Type B pancreatic cell (in vitro differentiated cells): ENCODE measurements at regions not wholly inside any gene's neighbourhood (a gene's known extent, or its start where the extent isn't known, plus 50 kb on each side); places are given as distances from the start of the nearest gene placed in this dataset.
"Not testable (repeated sequence)": the region's sequence is repeated elsewhere in the genome, so short reads cannot be mapped to it uniquely, and the experiment has no call there.

Experiments used
- DNase-seq: peaks from one replicate; pipeline ENCODE4 v3.0.0; 2021; ENCODE audit warnings: mixed read lengths; ENCODE audit not compliant: unreplicated experiment; ENCODE audit errors: extremely low spot score
- H3K27ac Mint-ChIP-seq: 2 replicates; pipeline ENCODE4 v1.8.0; 2021; ENCODE audit warnings: mild to moderate bottlenecking, mixed read lengths
- H3K27me3 Mint-ChIP-seq: 2 replicates; pipeline ENCODE4 v1.8.0; 2021; ENCODE audit warnings: mixed read lengths
- H3K36me3 Mint-ChIP-seq: 2 replicates; pipeline ENCODE4 v1.8.0; 2021; ENCODE audit warnings: mixed read lengths
- H3K4me1 Mint-ChIP-seq: one replicate; pipeline ENCODE4 v1.8.0; 2021; ENCODE audit warnings: mixed read lengths; ENCODE audit not compliant: unreplicated experiment
- H3K4me3 Mint-ChIP-seq: 2 replicates; pipeline ENCODE4 v1.8.0; 2021; ENCODE audit warnings: mild to moderate bottlenecking, mixed read lengths
- H3K9me3 Mint-ChIP-seq: 2 replicates; pipeline ENCODE4 v1.8.0; 2021; ENCODE audit warnings: mixed read lengths
- CTCF ChIP-seq: fragments of 200-600 bp; sonication (generic); conservative IDR thresholded peaks from 2 replicates; pipeline ENCODE4 v1.5.0; 2021; ENCODE audit warnings: antibody characterized with exemption, mild to moderate bottlenecking

GRCh38 chr14:43285575-43285974, 1221.5 kb downstream of the FSCB start:
- Mint-ChIP-seq H3K27ac (no peak overlapping the region), H3K27me3 (no peaks in the 10 kb centered on the region), H3K4me3 (no peak overlapping the region), H3K36me3 (no peaks in the 10 kb centered on the region), H3K4me1 (no peaks in the 10 kb centered on the region), H3K9me3 (no peaks in the 10 kb centered on the region)
- no peak for DNase-seq
- no peak for TF ChIP-seq CTCF

GRCh38 chr14:43260056-43260455, 1247.0 kb downstream of the FSCB start:
- Mint-ChIP-seq H3K36me3 (no peaks in the 10 kb centered on the region), H3K27me3 (no peaks in the 10 kb centered on the region), H3K27ac (no peak overlapping the region), H3K4me3 (no peak overlapping the region), H3K9me3 (peaks cover 6% of the 10 kb centered on the region), H3K4me1 (no peaks in the 10 kb centered on the region)
- DNase-seq: no peak
- no peak for TF ChIP-seq CTCF

GRCh38 chr14:43258396-43258795, 1248.7 kb downstream of the FSCB start:
- TF ChIP-seq CTCF: no peak
- Mint-ChIP-seq H3K4me1 (no peaks in the 10 kb centered on the region), H3K9me3 (peaks cover 6% of the 10 kb centered on the region), H3K36me3 (no peaks in the 10 kb centered on the region), H3K27ac (no peak overlapping the region), H3K4me3 (no peak overlapping the region), H3K27me3 (no peaks in the 10 kb centered on the region)
- no peak for DNase-seq

GRCh38 chr14:43256996-43257395, 1250.1 kb downstream of the FSCB start:
- not testable (repeated sequence) for H3K36me3 Mint-ChIP-seq, DNase-seq, H3K27ac Mint-ChIP-seq, H3K4me3 Mint-ChIP-seq, H3K4me1 Mint-ChIP-seq, H3K27me3 Mint-ChIP-seq, H3K9me3 Mint-ChIP-seq

GRCh38 chr14:43252866-43253265, 1254.2 kb downstream of the FSCB start:
- TF ChIP-seq CTCF: no peak
- H3K4me3 Mint-ChIP-seq: no peak overlapping the region
- H3K27me3 Mint-ChIP-seq: no peaks in the 10 kb centered on the region
- H3K27ac Mint-ChIP-seq: no peak overlapping the region
- no peaks in the 10 kb centered on the region for H3K4me1 Mint-ChIP-seq
- no peaks in the 10 kb centered on the region for H3K36me3 Mint-ChIP-seq
- H3K9me3 Mint-ChIP-seq: no peaks in the 10 kb centered on the region
- no peak for DNase-seq

GRCh38 chr14:43249591-43249990, 1257.5 kb downstream of the FSCB start:
- TF ChIP-seq CTCF: no peak
- no peaks in the 10 kb centered on the region for H3K4me1 Mint-ChIP-seq
- no peaks in the 10 kb centered on the region for H3K9me3 Mint-ChIP-seq
- H3K36me3 Mint-ChIP-seq: no peaks in the 10 kb centered on the region
- no peak overlapping the region for H3K4me3 Mint-ChIP-seq
- H3K27me3 Mint-ChIP-seq: no peaks in the 10 kb centered on the region
- H3K27ac Mint-ChIP-seq: no peak overlapping the region
- no peak for DNase-seq
